22Rv1 (cell line): ENCODE measurements at regions not wholly inside any gene's neighbourhood (a gene's known extent, or its start where the extent isn't known, plus 50 kb on each side); places are given as distances from the start of the nearest gene placed in this dataset.
A peak's percentile ranks its signal among the peaks of the same experiment; 100 is the strongest.

Source experiments
- H3K27ac ChIP-seq: fragments of 450-650 bp; 2 replicates; pipeline ENCODE4 v1.5.1; 2017
- CTCF ChIP-seq: fragments of 450-650 bp; IDR thresholded peaks from 2 replicates; pipeline ENCODE4 v1.5.1; 2017; ENCODE audit warnings: mild to moderate bottlenecking
- ZFX ChIP-seq: fragments of 450-650 bp; IDR thresholded peaks from 2 replicates; pipeline ENCODE4 v1.6.1; 2017; ENCODE audit warnings: antibody characterized with exemption, borderline replicate concordance

- no peak overlapping the region for H3K27ac ChIP-seq
- TF ChIP-seq ZFX (no peak), CTCF (no peak)
Observed at GRCh38 chr3:193903512-193903817, 232.5 kb upstream of the HES1 start.

- TF ChIP-seq ZFX (no peak), CTCF (no peak)
Observed at GRCh38 chr3:193903966-193904365, 232.0 kb upstream of the HES1 start.

GRCh38 chr3:193905541-193906396, 230.2 kb upstream of the HES1 start:
- TF ChIP-seq ZFX, result no peak
- TF ChIP-seq CTCF, result no peak
- H3K27ac ChIP-seq, result no peak overlapping the region

More at GRCh38 chr3:193903966-193904365, 232.0 kb upstream of the HES1 start:
- H3K27ac ChIP-seq, result no peak overlapping the region

- H3K27ac ChIP-seq, result 0 out of 2 replicates have a peak overlapping the region, but pooled peaks have one; percentile 15
- TF ChIP-seq CTCF, result no peak
- TF ChIP-seq ZFX, result no peak
Observed at GRCh38 chr3:193906849-193907410, 229.0 kb upstream of the HES1 start.

GRCh38 chr3:193908181-193908744, 227.7 kb upstream of the HES1 start:
- TF ChIP-seq CTCF (no peak), ZFX (no peak)
- H3K27ac ChIP-seq, result no peak overlapping the region

- no peak overlapping the region for H3K27ac ChIP-seq
- no peak for TF ChIP-seq ZFX
Observed at GRCh38 chr3:193909387-193909786, 226.6 kb upstream of the HES1 start.

- no peak for TF ChIP-seq CTCF
- TF ChIP-seq ZFX, result no peak
- H3K27ac ChIP-seq, result no peak overlapping the region
Observed at GRCh38 chr3:193910310-193910709, 225.6 kb upstream of the HES1 start.
